Activated CD8-positive, alpha-beta memory T cell treated with anti-CD3 and anti-CD28 coated beads, Interleukin-2, amount 50 U/mL, for 48 hours (primary cell): ENCODE measurements at regions not wholly inside any gene's neighbourhood (a gene's known extent, or its start where the extent isn't known, plus 50 kb on each side); places are given as distances from the start of the nearest gene placed in this dataset.

Source experiments
- DNase-seq: peaks from one replicate; pipeline ENCODE4 v3.0.0-alpha.2; 2020

- no peak for DNase-seq
These were observed 295.6 kb upstream of the FLRT2 start for GRCh38 chr14:85234156-85235025.

- DNase-seq, result no peak
These were observed 294.1 kb upstream of the FLRT2 start for GRCh38 chr14:85235868-85236267.

- DNase-seq, result no peak
These were observed 293.6 kb upstream of the FLRT2 start for GRCh38 chr14:85236296-85236695.

- no peak for DNase-seq
These were observed 290.2 kb upstream of the FLRT2 start for GRCh38 chr14:85239791-85240190.

- no peak for DNase-seq
These were observed 288.7 kb upstream of the FLRT2 start for GRCh38 chr14:85241022-85241855.

- DNase-seq, result no peak
These were observed 287.3 kb upstream of the FLRT2 start for GRCh38 chr14:85242666-85243065.

- DNase-seq, result no peak
These were observed 286.6 kb upstream of the FLRT2 start for GRCh38 chr14:85243321-85243720.

- DNase-seq, result no peak
These were observed 282.9 kb upstream of the FLRT2 start for GRCh38 chr14:85247071-85247470.

GRCh38 chr14:85248881-85249635 lies 280.9 kb upstream of the FLRT2 start:
- no peak for DNase-seq

- no peak for DNase-seq
These were observed 279.3 kb upstream of the FLRT2 start for GRCh38 chr14:85250414-85251189.

- DNase-seq, result no peak
These were observed 277.9 kb upstream of the FLRT2 start for GRCh38 chr14:85252011-85252410.

GRCh38 chr14:85254711-85255110 lies 275.2 kb upstream of the FLRT2 start:
- DNase-seq, result no peak

GRCh38 chr14:85257287-85257686 lies 272.7 kb upstream of the FLRT2 start:
- DNase-seq, result no peak

- DNase-seq, result no peak
These were observed 265.8 kb upstream of the FLRT2 start for GRCh38 chr14:85263916-85264675.

- no peak for DNase-seq
These were observed 256.8 kb upstream of the FLRT2 start for GRCh38 chr14:85273099-85273677.

- no peak for DNase-seq
These were observed 256.0 kb upstream of the FLRT2 start for GRCh38 chr14:85273952-85274351.

- DNase-seq, result no peak
These were observed 253.6 kb upstream of the FLRT2 start for GRCh38 chr14:85276161-85276978.

- DNase-seq, result no peak
These were observed 253.0 kb upstream of the FLRT2 start for GRCh38 chr14:85276979-85277228.

- no peak for DNase-seq
These were observed 250.5 kb upstream of the FLRT2 start for GRCh38 chr14:85279407-85279806.

- no peak for DNase-seq
These were observed 249.9 kb upstream of the FLRT2 start for GRCh38 chr14:85280074-85280473.

- DNase-seq, result no peak
These were observed 248.0 kb upstream of the FLRT2 start for GRCh38 chr14:85281921-85282320.
